GM10266 (cell line): ENCODE measurements at regions not wholly inside any gene's neighbourhood (a gene's known extent, or its start where the extent isn't known, plus 50 kb on each side); places are given as distances from the start of the nearest gene placed in this dataset.

Experiments used
- DNase-seq: peaks from one replicate; pipeline ENCODE4 v3.0.0; 2012; ENCODE audit errors: extremely low spot score
- CTCF ChIP-seq: IDR thresholded peaks from 2 replicates; pipeline ENCODE4 v1.5.1; 2012; ENCODE audit warnings: mild to moderate bottlenecking, low read depth; ENCODE audit not compliant: control insufficient read depth, insufficient read depth; ENCODE audit errors: missing control alignments

DNA sequence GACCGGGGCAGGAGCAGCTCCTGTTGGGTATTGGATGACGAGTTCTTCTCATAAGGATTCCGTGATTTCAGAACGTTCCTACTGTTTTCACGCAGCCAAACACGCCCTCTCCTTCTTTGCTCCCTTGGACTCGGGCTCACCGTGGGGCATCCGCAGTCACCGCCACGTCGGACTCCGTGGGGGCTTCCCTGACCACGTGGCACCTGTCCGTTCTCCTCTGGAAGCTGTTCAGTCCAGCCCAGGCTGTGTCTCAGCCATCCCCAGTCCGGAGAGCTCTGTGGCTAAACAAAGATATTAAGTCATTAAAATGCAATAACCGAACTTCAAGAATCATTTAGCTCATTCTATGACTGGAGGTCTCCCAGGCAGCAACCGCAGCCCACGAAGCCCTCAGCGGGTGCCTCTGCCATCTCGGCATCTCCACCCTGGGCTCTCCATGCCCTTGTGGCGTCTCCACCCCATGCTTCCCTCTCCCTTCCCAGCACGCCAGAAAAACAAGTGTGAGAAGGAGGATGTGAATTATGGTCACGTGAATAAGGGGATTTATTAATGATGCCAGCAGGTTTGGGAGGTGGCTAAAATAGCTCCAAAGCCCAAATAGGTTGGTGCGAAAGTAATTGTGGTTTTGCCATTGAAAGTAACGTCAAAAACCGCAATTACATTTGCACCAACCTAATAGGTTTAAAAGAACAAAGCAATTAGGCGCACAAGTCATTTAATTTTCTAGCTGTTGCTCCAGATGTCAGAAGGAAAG is 224.6 kb upstream of the PPP2R2D start:
- TF ChIP-seq CTCF = no peak
- no peak for DNase-seq

- no peak for TF ChIP-seq CTCF
- DNase-seq = no peak
Observed at GRCh38 chr10:131676800-131677421, 223.9 kb upstream of the PPP2R2D start.

GRCh38 chr10:131677671-131678070 is 223.1 kb upstream of the PPP2R2D start:
- no peak for DNase-seq
- no peak for TF ChIP-seq CTCF

GRCh38 chr10:131678171-131678570 is 222.6 kb upstream of the PPP2R2D start:
- no peak for DNase-seq
- TF ChIP-seq CTCF = no peak

DNA sequence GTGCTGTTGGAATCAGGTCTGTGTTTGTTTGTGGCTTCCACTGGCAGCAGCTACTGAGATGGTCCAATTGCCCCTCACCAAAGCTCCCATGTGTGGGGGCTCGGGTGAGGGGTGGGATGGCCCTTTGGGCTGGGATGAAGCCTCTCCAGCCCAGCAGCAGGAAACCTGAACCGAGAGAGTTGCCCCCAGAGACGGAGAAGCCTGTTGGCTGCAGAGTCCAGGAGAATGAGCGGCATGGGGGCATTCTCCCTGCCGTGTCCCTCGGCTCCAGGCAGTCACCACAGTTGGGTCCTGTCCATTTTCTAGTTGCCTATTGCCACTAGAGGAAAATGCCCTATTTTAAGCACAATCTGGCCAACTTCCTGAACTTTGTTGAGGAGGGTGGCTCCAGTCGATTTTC is 222.2 kb upstream of the PPP2R2D start:
- TF ChIP-seq CTCF = no peak
- DNase-seq = no peak

- no peak for TF ChIP-seq CTCF
- DNase-seq = no peak
Observed at GRCh38 chr10:131679926-131680325, 220.9 kb upstream of the PPP2R2D start.

- DNase-seq = no peak
- TF ChIP-seq CTCF = no peak
Observed at GRCh38 chr10:131681122-131681521, 219.7 kb upstream of the PPP2R2D start.
